ENCODE measurements at regions not wholly inside any gene's neighbourhood (a gene's known extent, or its start where the extent isn't known, plus 50 kb on each side); places are given as distances from the start of the nearest gene placed in this dataset.

DNA sequence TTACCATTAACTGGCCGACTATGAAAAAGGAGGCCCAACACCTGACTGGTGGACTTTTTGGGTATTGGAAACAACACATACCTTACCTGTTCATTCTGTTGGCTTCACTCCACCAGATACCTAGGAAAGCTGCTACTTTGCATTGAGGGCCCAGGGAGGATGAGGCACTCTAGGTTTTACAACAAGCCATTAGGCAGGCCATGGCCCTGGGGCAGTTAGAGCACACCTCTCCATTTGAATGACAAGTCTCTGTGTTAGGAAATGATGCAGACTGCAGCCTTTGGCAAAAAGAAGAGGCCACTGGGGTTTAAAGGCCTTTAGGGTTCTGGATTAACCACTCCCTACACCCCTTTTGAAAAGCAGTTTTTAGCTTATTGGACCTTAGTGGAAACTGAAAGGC lies 144.3 kb downstream of the OR2B2 start:
- TF ChIP-seq EZH2 (IDR thresholded peaks at IDR 0.05; ENCODE audit: borderline replicate concordance, low read depth, low read length, severe bottlenecking) (no peak), POLR2AphosphoS5 (IDR thresholded peaks at IDR 0.05; ENCODE audit: insufficient read depth, low read depth, low read length) (no peak), POLR2A (IDR thresholded peaks at IDR 0.05; ENCODE audit: low read depth, low read length) (no peak), FOS (IDR thresholded peaks at IDR 0.05; ENCODE audit: borderline replicate concordance, insufficient read depth, low read length) (no peak), JUN (IDR thresholded peaks at IDR 0.05; ENCODE audit: borderline replicate concordance, insufficient read depth, insufficient read length, low read depth) (no peak), MYC (IDR thresholded peaks at IDR 0.05; ENCODE audit: low read depth, low read length) (no peak), GATA2 (IDR thresholded peaks at IDR 0.05; ENCODE audit: insufficient read depth, insufficient read length, low read depth, low read length) (no peak)
- TF ChIP-seq, protein P1, sequence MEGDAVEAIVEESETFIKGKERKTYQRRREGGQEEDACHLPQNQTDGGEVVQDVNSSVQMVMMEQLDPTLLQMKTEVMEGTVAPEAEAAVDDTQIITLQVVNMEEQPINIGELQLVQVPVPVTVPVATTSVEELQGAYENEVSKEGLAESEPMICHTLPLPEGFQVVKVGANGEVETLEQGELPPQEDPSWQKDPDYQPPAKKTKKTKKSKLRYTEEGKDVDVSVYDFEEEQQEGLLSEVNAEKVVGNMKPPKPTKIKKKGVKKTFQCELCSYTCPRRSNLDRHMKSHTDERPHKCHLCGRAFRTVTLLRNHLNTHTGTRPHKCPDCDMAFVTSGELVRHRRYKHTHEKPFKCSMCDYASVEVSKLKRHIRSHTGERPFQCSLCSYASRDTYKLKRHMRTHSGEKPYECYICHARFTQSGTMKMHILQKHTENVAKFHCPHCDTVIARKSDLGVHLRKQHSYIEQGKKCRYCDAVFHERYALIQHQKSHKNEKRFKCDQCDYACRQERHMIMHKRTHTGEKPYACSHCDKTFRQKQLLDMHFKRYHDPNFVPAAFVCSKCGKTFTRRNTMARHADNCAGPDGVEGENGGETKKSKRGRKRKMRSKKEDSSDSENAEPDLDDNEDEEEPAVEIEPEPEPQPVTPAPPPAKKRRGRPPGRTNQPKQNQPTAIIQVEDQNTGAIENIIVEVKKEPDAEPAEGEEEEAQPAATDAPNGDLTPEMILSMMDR (IDR thresholded peaks at IDR 0.05; ENCODE audit: extremely low read depth in 1 of 2, insufficient read depth in 1 of 2, low read depth in 1 of 2, low read length in 2 of 2) = no peak
- TF ChIP-seq, protein P2, sequence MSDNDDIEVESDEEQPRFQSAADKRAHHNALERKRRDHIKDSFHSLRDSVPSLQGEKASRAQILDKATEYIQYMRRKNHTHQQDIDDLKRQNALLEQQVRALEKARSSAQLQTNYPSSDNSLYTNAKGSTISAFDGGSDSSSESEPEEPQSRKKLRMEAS (IDR thresholded peaks at IDR 0.05; ENCODE audit: insufficient read depth, insufficient read length) = no peak

Data from endothelial cell of umbilical vein (primary cell).